ENCODE measurements at regions not wholly inside any gene's neighbourhood (a gene's known extent, or its start where the extent isn't known, plus 50 kb on each side); places are given as distances from the start of the nearest gene placed in this dataset.
"Not testable (repeated sequence)": the region's sequence is repeated elsewhere in the genome, so short reads cannot be mapped to it uniquely, and the experiment has no call there.

- intact Hi-C loops (cut with DNase I): no loop called here
- Histone ChIP-seq H3K27ac (no peak overlapping the region), H3K9ac (ENCODE audit: low read depth in 2 of 2, low read length in 2 of 2) (no peak overlapping the region), H3K4me1 (no peaks in the 10 kb centered on the region), H3K9me3 (no peaks in the 10 kb centered on the region), H3K4me3 (no peak overlapping the region), H3K27me3 (no peaks in the 10 kb centered on the region), H3K36me3 (no peaks in the 10 kb centered on the region)
- no peak for TF ChIP-seq CTCF (IDR thresholded peaks at IDR 0.05)
- DNase-seq: no peak
Measured at GRCh38 chr13:64130171-64130570, 2714.5 kb upstream of the PCDH20 start.

GRCh38 chr13:64127856-64128255 is 2712.2 kb upstream of the PCDH20 start:
- H3K27me3 ChIP-seq: no peaks in the 10 kb centered on the region
- no peak overlapping the region for H3K27ac ChIP-seq
- no peaks in the 10 kb centered on the region for H3K4me1 ChIP-seq
- H3K9ac ChIP-seq (ENCODE audit: low read depth in 2 of 2, low read length in 2 of 2): no peak overlapping the region
- DNase-seq: no peak
- intact Hi-C loops (cut with DNase I): no loop called here
- TF ChIP-seq CTCF (IDR thresholded peaks at IDR 0.05): no peak
- no peak overlapping the region for H3K4me3 ChIP-seq
- H3K9me3 ChIP-seq: no peaks in the 10 kb centered on the region
- H3K36me3 ChIP-seq: no peaks in the 10 kb centered on the region

GRCh38 chr13:64127192-64127591 is 2711.5 kb upstream of the PCDH20 start:
- H3K4me1 ChIP-seq: no peaks in the 10 kb centered on the region
- H3K27me3 ChIP-seq: no peaks in the 10 kb centered on the region
- no peak for TF ChIP-seq CTCF (IDR thresholded peaks at IDR 0.05)
- H3K36me3 ChIP-seq: no peaks in the 10 kb centered on the region
- no peak overlapping the region for H3K4me3 ChIP-seq
- H3K9me3 ChIP-seq: no peaks in the 10 kb centered on the region
- no peak overlapping the region for H3K27ac ChIP-seq
- no peak for DNase-seq
- intact Hi-C loops (cut with DNase I): no loop called here
- H3K9ac ChIP-seq (ENCODE audit: low read depth in 2 of 2, low read length in 2 of 2): no peak overlapping the region

GRCh38 chr13:64121023-64121709 is 2705.5 kb upstream of the PCDH20 start:
- H3K27ac ChIP-seq; DNase-seq; H3K4me1 ChIP-seq; H3K9me3 ChIP-seq; H3K36me3 ChIP-seq; H3K4me3 ChIP-seq; H3K27me3 ChIP-seq; H3K9ac ChIP-seq (ENCODE audit: low read depth in 2 of 2, low read length in 2 of 2); intact Hi-C loops (cut with DNase I): not testable (repeated sequence)

- H3K4me3 ChIP-seq: no peak overlapping the region
- no peaks in the 10 kb centered on the region for H3K4me1 ChIP-seq
- H3K36me3 ChIP-seq: no peaks in the 10 kb centered on the region
- no peak for TF ChIP-seq CTCF (IDR thresholded peaks at IDR 0.05)
- intact Hi-C loops (cut with DNase I): no loop called here
- no peak overlapping the region for H3K9ac ChIP-seq (ENCODE audit: low read depth in 2 of 2, low read length in 2 of 2)
- no peaks in the 10 kb centered on the region for H3K9me3 ChIP-seq
- H3K27ac ChIP-seq: no peak overlapping the region
- DNase-seq: no peak
- H3K27me3 ChIP-seq: no peaks in the 10 kb centered on the region
Measured at GRCh38 chr13:64099994-64100393, 2684.3 kb upstream of the PCDH20 start.

DNA sequence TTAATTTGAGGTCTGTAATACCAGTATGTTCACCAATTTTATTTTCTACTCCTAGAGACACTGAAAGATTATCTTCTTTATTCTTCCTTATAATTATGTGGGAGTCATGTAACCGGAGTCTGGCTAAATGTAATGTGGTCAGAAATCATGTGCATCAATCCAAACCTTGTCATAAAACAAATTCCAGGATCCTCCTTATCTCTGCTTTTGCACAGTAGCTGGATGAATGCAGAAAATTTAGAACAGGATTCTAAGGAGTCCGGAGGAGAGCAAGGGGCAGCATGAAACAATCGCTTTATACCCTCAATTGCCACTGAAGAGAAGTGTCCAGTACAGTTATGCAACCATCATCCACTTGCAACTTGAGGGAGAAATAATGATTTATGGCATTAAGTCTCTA is 2674.7 kb upstream of the PCDH20 start:
- Histone ChIP-seq H3K36me3 (no peaks in the 10 kb centered on the region), H3K27ac (no peak overlapping the region), H3K4me3 (no peak overlapping the region), H3K27me3 (no peaks in the 10 kb centered on the region), H3K9me3 (no peaks in the 10 kb centered on the region), H3K9ac (ENCODE audit: low read depth in 2 of 2, low read length in 2 of 2) (no peak overlapping the region), H3K4me1 (no peaks in the 10 kb centered on the region)
- no peak for TF ChIP-seq CTCF (IDR thresholded peaks at IDR 0.05)
- no peak for DNase-seq
- intact Hi-C loops (cut with DNase I): no loop called here

Data from colonic mucosa (tissue), 4 donors.